DMS153 treated with DMSO at 0.1 percent for 48 hours (cell line): ENCODE measurements at regions not wholly inside any gene's neighbourhood (a gene's known extent, or its start where the extent isn't known, plus 50 kb on each side); places are given as distances from the start of the nearest gene placed in this dataset.
"Not testable (repeated sequence)": the region's sequence is repeated elsewhere in the genome, so short reads cannot be mapped to it uniquely, and the experiment has no call there.

Source experiments
- DNase-seq: peaks from one replicate; lab custom pipeline; 2025; ENCODE audit not compliant: unreplicated experiment; lab: John Stamatoyannopoulos, UW

GRCh38 chr6:101108286-101108685, 227.2 kb upstream of the ASCC3 start:
- DNase-seq: no peak

GRCh38 chr6:101110814-101111213, 229.7 kb upstream of the ASCC3 start:
- DNase-seq: no peak

GRCh38 chr6:101113468-101114260, 232.5 kb upstream of the ASCC3 start:
- DNase-seq: no peak

- peak; percentile 65 for DNase-seq
Measured at GRCh38 chr6:101114703-101115102, 233.6 kb upstream of the ASCC3 start.

GRCh38 chr6:101116337-101116736, 235.2 kb upstream of the ASCC3 start:
- DNase-seq: no peak

- DNase-seq: no peak
Measured at GRCh38 chr6:101117393-101118135, 236.4 kb upstream of the ASCC3 start.

- DNase-seq: no peak
Measured at GRCh38 chr6:101118136-101118396, 236.9 kb upstream of the ASCC3 start.

GRCh38 chr6:101120747-101121146, 239.6 kb upstream of the ASCC3 start:
- DNase-seq: no peak

GRCh38 chr6:101125380-101125971, 244.3 kb upstream of the ASCC3 start:
- DNase-seq: no peak

- DNase-seq: no peak
Measured at GRCh38 chr6:101126501-101126900, 245.4 kb upstream of the ASCC3 start.

GRCh38 chr6:101129851-101130250, 248.7 kb upstream of the ASCC3 start:
- DNase-seq: no peak

- DNase-seq: no peak
Measured at GRCh38 chr6:101146389-101146788, 247.1 kb upstream of the GRIK2 start.

GRCh38 chr6:101150226-101150625, 243.3 kb upstream of the GRIK2 start:
- DNase-seq: no peak

GRCh38 chr6:101157638-101158037, 235.9 kb upstream of the GRIK2 start:
- not testable (repeated sequence) for DNase-seq

GRCh38 chr6:101163611-101164010, 229.9 kb upstream of the GRIK2 start:
- no peak for DNase-seq

GRCh38 chr6:101167638-101168037, 225.9 kb upstream of the GRIK2 start:
- DNase-seq: no peak

GRCh38 chr6:101171049-101171448, 222.5 kb upstream of the GRIK2 start:
- not testable (repeated sequence) for DNase-seq

GRCh38 chr6:101178748-101179147, 214.8 kb upstream of the GRIK2 start:
- no peak for DNase-seq

GRCh38 chr6:101181006-101181405, 212.5 kb upstream of the GRIK2 start:
- no peak for DNase-seq

GRCh38 chr6:101188285-101188798, 205.2 kb upstream of the GRIK2 start:
- DNase-seq: not testable (repeated sequence)

- no peak for DNase-seq
Measured at GRCh38 chr6:101195588-101195987, 197.9 kb upstream of the GRIK2 start.

- DNase-seq: no peak
Measured at GRCh38 chr6:101199441-101199840, 194.1 kb upstream of the GRIK2 start.
